HG02970 (cell line): ENCODE measurements at regions not wholly inside any gene's neighbourhood (a gene's known extent, or its start where the extent isn't known, plus 50 kb on each side); places are given as distances from the start of the nearest gene placed in this dataset.
"Not testable (repeated sequence)": the region's sequence is repeated elsewhere in the genome, so short reads cannot be mapped to it uniquely, and the experiment has no call there.

ENCODE experiments used
- ATAC-seq: cut with Tn5 transposase; IDR thresholded peaks from one replicate; pipeline ENCODE4 v1.9.1; 2021; ENCODE audit warnings: mild to moderate bottlenecking, moderate library complexity, moderate number of reproducible peaks; ENCODE audit not compliant: unreplicated experiment, low FRiP score

DNA sequence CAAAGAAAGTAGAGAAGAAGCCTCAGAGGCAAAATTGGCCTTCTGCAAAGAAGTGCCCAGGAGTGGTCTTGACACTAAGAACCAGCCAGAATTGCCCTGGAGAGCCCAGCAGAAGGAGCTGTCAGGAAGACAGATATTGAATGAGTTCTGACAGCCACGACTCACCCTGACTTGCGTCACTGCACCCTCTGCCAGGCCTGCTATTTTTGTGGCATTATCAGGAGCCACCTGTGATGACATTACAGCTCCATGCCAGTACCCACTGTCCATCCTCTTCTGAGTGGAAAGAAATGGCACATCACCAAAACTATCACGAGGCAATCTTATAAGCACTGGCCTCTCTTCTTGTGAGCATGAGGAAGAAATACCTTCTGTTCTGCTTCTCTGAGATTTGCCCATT is 67.7 kb downstream of the SMIM20 start:
- ATAC-seq: no peak

- no peak for ATAC-seq
These were observed 68.9 kb downstream of the SMIM20 start for GRCh38 chr4:25982962-25983361.

- ATAC-seq: no peak
These were observed 70.2 kb downstream of the SMIM20 start for GRCh38 chr4:25984266-25984665.

DNA sequence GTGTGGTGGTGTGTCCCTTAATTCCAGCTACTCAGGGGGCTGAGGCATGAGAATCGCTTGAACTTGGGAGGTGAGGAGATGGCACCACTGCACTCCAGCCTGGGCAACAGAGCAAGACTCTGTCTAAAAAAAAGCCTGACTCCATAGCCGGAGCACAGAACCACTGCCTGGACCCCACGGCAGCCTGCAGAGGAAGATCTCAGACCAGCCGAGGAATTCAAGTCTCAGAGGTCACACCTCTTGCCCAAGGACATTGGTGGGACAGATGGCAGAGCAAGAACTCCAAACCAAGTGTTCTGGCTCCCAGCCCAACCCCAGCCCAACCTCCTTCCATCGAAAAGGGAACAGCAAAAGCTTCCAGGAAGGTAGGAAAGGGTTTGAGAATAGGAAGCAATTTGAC is 70.8 kb downstream of the SMIM20 start:
- ATAC-seq: no peak

GRCh38 chr4:25986807-25987206 is 72.8 kb downstream of the SMIM20 start:
- no peak for ATAC-seq

DNA sequence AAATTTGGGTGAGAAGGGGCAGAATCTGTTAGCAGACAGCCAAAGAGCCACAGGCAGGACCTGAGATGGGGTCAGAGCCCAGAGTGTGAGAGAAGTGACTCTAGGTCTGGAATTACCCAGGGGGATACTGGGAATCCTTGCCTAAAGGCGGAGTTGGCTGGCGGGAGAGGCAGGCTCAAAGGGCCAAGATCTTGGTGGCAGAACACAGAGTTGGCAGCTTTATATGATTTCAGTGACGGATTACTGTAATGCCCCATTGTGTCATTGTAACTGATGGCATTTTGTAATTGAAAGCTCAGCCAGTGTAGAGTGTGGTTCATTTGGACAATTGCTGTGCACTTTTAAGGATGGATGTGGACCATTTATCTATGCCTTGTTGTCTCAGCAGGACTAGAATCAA is 77.3 kb downstream of the SMIM20 start:
- ATAC-seq: no peak

GRCh38 chr4:25993395-25994185 is 79.6 kb downstream of the SMIM20 start:
- ATAC-seq: no peak

GRCh38 chr4:25994577-25994976 is 80.6 kb downstream of the SMIM20 start:
- not testable (repeated sequence) for ATAC-seq

DNA sequence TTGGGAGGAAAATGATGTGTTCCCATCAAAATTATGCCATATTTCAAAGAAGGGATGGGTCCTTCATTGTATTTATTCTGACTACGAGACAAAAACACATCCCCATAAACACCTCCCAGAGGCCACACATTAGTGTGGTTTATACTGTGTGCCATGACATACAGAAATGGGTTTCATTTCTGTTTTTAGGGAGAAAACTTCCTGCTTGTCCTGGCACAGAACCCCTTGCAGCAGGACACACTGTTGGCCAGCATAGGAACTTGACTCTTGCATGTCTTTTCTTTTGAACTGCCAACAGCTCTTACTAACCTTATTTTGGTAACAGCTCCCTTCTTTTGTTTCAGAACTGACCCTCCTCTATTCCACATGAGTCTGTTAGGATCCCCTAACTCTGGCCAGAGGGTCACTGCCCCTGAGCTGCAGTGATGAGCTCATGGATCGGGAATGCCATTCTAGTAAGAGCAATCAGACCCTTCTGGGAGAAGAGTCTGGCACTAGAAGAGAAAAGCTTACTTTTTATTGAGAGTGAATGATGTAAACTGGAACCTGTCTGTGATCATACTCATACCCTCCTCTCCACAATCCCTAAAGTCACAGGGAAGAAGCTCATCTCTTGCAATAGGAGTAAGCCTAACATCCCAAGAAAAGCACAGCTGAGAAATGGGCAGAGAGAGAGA is 86.4 kb downstream of the SMIM20 start:
- ATAC-seq: no peak

- ATAC-seq: no peak
These were observed 87.4 kb downstream of the SMIM20 start for GRCh38 chr4:26001413-26001812.

- no peak for ATAC-seq
These were observed 87.8 kb downstream of the SMIM20 start for GRCh38 chr4:26001816-26002215.

GRCh38 chr4:26003056-26003455 is 89.0 kb downstream of the SMIM20 start:
- no peak for ATAC-seq

DNA sequence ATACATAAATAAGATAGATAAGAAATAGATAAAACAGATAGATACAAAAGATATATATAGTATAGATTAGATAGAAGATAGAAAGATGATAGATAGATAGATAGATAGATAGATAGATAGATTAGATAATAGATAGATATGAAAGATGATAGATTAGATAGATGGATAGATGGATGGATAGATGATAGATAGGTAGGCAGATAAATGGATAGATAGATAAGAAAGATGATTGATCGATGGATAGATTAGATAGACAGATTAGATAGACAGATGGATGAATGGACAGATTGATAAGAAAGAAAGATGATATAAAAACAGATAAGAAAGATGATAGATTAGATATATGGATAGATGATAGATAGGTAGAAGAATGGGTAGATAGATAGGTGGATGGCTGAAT is 90.3 kb downstream of the SMIM20 start:
- no peak for ATAC-seq

DNA sequence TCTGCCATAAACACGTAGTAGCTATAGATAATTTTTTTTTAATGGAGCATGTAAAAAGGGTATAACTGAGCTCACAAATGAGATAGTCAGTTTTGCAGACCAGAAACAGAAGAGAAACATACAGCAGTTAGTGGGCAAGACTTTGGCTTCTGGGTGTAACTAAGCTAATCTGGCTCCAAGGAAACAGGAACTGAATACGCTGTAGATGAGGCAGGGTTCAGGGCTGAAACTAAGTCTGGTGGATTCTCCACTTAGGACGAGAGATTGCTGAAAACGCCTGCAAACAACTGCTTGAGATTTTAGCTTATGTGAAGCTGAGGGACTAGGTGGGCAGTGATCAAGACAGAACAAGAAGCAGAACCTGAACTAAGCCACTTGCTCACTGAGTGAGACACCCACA is 91.7 kb downstream of the SMIM20 start:
- ATAC-seq: no peak

GRCh38 chr4:26008737-26009136 is 94.7 kb downstream of the SMIM20 start:
- no peak for ATAC-seq

DNA sequence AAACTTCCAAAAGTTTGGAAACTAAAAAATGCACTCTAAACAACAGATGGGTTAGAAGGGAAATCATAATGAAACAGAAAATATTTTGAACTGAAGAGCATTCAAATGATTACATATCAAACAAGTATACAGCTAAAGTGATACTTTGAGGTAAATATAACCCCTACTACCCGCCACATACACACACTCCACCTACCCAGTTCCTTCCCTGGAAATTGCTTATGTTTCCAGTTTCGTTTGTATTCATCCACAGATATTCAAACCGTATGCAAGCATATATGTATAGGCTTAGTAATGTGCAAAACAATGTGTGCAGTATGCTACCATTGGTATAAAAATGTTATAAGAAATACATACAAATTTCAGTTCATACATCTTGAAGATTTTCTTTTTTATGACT is 95.5 kb downstream of the SMIM20 start:
- no peak for ATAC-seq

GRCh38 chr4:26010304-26010703 is 96.3 kb downstream of the SMIM20 start:
- no peak for ATAC-seq

- ATAC-seq: no peak
These were observed 99.6 kb downstream of the SMIM20 start for GRCh38 chr4:26013629-26014028.

DNA sequence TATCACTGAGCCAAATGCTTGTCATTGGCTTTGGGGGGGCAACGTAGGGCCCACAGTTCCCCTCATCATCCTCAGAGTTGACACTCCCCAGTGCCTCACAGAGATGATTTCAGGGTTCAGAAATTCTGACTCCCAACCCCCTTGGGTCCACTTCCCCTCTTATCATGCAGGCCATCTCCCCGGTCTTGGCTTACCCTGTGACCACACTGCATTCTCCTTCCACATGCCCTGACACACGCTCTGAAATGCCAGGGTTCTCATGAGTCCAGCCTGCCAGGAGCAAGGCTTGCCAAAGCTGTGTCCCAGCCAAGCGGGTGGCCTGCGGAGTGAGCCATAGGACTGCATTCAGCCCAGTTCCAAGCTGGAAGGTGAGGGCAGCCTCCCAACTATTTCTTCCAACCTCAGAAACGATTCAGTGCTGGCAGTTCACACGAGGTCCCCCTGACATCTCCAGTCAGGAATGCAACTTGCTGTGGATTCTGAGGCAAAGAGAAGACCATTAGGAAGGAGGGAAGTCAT is 101.2 kb downstream of the SMIM20 start:
- no peak for ATAC-seq

- no peak for ATAC-seq
These were observed 101.9 kb downstream of the SMIM20 start for GRCh38 chr4:26015906-26016305.

DNA sequence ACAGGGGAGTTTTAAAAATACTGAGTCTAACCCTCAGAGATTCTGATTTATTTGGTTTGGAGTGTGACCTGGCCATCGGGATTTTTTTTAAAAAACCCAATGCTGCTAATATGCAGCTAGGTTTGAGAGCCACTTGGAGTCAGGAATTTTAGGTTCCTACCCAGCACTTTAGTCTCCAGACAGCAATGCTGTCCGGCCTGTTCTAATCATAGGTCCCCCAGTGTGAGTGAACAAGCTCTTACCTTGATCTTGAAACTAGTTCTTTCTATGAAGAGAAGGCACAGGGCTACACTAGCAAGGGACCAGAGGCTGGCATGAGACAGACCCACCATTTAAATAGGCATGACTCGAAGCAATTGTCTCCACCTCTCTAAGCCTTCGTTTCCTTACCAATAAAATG is 103.5 kb downstream of the SMIM20 start:
- ATAC-seq: no peak
